Ovary (tissue), 3 donors: ENCODE measurements at regions not wholly inside any gene's neighbourhood (a gene's known extent, or its start where the extent isn't known, plus 50 kb on each side); places are given as distances from the start of the nearest gene placed in this dataset.

Experiments used
- EP300 ChIP-seq: sonication (generic); formaldehyde crosslinking; IDR thresholded peaks from one replicate; pipeline ENCODE4 v1.6.1; 2017; ENCODE audit warnings: antibody characterized with exemption
- POLR2A ChIP-seq: fragments of 450-650 bp; IDR thresholded peaks from one replicate; pipeline ENCODE4 v1.6.1; 2017; ENCODE audit warnings: antibody characterized with exemption, mild to moderate bottlenecking, moderate library complexity
- TF ChIP-seq, protein P1 (sequence below), 3 donors: fragments of 450-650 bp in 2 of 3; fragments of 200-600 bp in 1 of 3; IDR thresholded peaks; one replicate each; pipeline versions ENCODE4 v1.5.1 to v1.8.0; 2016 to 2022; ENCODE audit warnings: antibody characterized with exemption in 3 of 3, mild to moderate bottlenecking in 1 of 3
- donor health status: DM: no; HTN: no; CAD: no.

DNA sequence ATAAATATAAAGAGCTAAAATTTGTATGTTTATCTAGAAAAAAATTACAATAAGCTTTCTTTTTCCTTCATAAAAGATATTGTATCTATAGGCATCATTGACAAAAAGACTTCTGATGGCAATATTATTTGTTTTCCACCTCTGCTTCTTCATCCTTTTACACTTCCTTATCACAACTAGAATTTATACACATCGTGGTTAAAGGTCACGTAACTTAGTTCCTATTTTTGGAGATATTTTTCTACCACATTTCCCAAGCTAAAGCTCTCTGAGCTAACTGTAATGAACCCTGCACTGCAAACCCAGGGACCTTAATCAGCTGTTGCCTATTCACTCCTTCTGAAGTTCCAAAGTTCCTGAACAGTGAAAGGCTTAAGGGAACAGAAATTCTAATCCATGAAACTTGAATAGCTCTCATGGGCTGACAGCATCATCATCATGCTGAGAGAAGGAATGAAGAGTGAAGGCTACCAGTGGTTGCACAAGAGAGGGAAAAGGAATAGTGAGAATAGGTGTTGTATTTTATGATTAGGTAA, 106.1 kb upstream of the SLC13A1 start:
- TF ChIP-seq, protein P1, sequence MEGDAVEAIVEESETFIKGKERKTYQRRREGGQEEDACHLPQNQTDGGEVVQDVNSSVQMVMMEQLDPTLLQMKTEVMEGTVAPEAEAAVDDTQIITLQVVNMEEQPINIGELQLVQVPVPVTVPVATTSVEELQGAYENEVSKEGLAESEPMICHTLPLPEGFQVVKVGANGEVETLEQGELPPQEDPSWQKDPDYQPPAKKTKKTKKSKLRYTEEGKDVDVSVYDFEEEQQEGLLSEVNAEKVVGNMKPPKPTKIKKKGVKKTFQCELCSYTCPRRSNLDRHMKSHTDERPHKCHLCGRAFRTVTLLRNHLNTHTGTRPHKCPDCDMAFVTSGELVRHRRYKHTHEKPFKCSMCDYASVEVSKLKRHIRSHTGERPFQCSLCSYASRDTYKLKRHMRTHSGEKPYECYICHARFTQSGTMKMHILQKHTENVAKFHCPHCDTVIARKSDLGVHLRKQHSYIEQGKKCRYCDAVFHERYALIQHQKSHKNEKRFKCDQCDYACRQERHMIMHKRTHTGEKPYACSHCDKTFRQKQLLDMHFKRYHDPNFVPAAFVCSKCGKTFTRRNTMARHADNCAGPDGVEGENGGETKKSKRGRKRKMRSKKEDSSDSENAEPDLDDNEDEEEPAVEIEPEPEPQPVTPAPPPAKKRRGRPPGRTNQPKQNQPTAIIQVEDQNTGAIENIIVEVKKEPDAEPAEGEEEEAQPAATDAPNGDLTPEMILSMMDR (IDR thresholded peaks at IDR 0.05), result no peak
- no peak for TF ChIP-seq POLR2A
- no peak for TF ChIP-seq EP300
